ENCODE measurements at regions not wholly inside any gene's neighbourhood (a gene's known extent, or its start where the extent isn't known, plus 50 kb on each side); places are given as distances from the start of the nearest gene placed in this dataset.

DNA sequence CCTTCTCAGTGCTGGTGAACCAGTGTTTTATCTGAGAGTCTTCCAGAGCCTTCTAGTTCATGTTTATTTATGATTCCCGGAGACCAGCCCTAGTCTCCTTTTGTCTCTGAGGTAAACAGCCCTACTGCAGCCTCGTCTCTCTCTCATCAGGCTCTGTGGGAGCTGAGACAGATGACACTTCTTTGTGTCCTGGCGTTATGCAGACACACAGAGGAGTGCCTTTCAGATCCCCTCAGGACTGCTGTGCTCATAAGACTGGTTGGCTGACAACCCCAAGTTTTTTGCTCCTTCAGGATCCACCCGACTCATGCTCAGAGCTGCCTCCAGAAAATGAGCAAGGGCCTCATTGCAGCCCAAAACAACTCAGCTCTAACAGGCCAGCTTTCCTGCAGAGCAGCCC, 523.8 kb upstream of the SPHKAP start:
- TF ChIP-seq, protein P1, sequence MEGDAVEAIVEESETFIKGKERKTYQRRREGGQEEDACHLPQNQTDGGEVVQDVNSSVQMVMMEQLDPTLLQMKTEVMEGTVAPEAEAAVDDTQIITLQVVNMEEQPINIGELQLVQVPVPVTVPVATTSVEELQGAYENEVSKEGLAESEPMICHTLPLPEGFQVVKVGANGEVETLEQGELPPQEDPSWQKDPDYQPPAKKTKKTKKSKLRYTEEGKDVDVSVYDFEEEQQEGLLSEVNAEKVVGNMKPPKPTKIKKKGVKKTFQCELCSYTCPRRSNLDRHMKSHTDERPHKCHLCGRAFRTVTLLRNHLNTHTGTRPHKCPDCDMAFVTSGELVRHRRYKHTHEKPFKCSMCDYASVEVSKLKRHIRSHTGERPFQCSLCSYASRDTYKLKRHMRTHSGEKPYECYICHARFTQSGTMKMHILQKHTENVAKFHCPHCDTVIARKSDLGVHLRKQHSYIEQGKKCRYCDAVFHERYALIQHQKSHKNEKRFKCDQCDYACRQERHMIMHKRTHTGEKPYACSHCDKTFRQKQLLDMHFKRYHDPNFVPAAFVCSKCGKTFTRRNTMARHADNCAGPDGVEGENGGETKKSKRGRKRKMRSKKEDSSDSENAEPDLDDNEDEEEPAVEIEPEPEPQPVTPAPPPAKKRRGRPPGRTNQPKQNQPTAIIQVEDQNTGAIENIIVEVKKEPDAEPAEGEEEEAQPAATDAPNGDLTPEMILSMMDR (IDR thresholded peaks at IDR 0.05; ENCODE audit: low read depth, low read length) = no peak

DNA sequence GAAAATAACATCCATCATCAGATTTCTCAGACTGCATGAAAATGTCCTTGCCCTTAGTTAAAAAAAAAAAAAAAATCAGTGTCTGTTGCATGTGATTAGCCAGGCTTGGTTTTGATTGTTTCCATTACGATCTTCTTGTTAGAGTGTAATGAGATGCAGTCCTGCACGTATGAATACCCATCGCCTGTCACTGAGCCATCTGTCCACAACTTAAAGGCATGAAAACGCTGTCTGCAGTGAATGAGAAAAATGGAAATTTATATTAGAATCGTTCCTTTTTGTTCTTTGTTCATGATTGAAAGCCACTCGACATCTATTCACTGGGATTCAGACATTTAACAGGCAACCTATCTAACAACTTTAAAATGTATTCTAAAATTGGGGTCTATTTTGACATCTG, 521.7 kb upstream of the SPHKAP start:
- TF ChIP-seq, protein P1 (IDR thresholded peaks at IDR 0.05; ENCODE audit: low read depth, low read length) = no peak
- DNase-seq (ENCODE audit: extremely low read depth, low read depth) = no peak

More for the DNA sequence above, 523.8 kb upstream of the SPHKAP start:
- no peak for DNase-seq (ENCODE audit: extremely low read depth, low read depth)

DNA sequence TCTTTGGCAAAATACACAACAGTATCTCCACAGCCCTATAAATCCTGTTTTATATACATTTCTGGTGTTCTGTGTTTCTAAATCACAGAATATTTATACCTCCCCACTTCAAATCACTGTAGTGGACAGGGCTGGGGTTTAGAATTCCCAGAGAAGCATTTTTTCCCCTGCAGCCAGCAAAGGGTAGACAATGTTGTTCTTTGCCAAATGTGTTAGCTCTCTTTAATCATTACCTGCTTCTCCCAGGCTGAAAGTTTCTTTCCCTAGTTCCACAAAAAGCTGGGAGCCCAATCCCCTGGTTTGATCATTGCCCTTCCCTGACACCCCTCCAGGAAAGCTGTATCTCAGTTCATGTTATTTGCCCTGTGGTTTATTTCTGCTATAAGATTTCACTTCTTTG, 520.0 kb upstream of the SPHKAP start:
- TF ChIP-seq, protein P1 (IDR thresholded peaks at IDR 0.05; ENCODE audit: low read depth, low read length) = no peak
- DNase-seq (ENCODE audit: extremely low read depth, low read depth) = no peak

DNA sequence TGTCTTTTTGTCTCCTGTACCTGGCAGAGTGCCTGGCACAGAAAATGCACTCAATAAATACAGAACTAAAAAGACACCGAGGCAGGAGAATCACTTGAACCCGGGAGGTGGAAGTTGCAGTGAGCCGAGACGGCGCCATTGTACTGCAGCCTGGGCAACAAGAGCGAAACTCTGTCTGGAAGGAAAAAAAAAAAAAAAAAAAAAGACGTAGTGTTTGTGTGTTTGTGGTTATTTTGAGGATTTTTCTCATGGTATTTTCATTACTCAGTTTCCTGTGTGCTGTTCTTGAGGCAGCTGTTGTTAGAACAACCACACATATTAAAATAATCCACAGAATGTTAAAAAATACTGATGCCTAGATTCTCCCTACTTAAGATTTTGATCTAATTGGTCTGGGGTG, 519.2 kb upstream of the SPHKAP start:
- no peak for DNase-seq (ENCODE audit: extremely low read depth, low read depth)
- TF ChIP-seq, protein P1 (IDR thresholded peaks at IDR 0.05; ENCODE audit: low read depth, low read length) = no peak

DNA sequence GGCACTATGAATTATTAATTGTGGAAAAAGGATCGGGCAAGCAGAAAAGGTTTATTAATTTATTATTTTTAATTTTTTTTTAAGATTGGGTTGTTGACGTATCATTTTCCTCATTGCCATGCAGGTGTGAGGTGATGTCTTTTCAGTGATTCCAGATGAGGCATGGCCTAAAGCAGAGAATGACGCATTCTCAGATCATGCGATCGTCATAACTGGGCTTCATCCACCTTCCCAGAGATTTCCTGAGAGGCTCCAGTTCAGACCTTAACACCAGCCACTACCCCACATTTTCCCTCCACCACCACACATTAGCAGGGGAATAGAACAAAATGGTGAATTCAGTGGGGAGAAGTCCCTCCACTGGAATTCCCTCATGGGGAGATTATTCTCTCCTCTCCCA, 518.4 kb upstream of the SPHKAP start:
- TF ChIP-seq, protein P1 (IDR thresholded peaks at IDR 0.05; ENCODE audit: low read depth, low read length) = no peak
- no peak for DNase-seq (ENCODE audit: extremely low read depth, low read depth)

DNA sequence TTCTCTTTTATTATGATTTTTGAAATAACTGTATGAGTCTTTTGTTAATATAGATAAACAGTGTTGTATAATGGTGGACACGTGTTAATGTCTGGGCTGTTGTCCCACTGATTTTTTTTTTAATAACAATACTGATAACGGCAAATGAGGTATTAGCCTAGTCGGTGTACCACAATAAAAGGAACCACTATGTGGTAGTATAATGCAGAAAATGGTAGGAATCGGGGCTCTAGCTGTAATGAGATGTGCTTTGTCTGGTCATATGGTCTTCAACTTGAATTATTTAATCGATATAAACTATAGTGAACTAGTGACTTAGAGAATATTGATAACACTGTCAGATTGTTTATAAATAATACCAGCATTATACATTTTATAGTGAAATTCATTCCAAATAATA, 517.9 kb upstream of the SPHKAP start:
- no peak for DNase-seq (ENCODE audit: extremely low read depth, low read depth)
- TF ChIP-seq, protein P1 (IDR thresholded peaks at IDR 0.05; ENCODE audit: low read depth, low read length) = peak; percentile 31

DNA sequence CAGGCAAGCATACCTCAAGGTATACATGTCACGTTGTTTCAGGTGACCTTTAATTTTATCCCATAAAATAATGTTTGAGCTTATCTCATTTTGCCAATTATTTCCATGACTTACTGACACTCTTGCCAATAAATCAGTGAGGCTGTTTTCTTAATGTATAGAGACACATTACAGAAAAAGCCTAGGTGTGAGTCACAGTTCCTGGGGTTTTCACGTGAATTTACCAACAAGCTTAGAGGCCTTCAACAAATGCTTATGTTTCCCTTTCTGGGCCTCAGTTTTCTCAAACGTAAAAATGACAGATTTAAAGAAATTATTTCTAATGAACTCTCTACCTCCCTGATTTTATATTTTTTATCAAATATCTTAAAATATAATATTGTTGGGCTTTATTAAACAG, 517.5 kb upstream of the SPHKAP start:
- DNase-seq (ENCODE audit: extremely low read depth, low read depth) = no peak
- TF ChIP-seq, protein P1 (IDR thresholded peaks at IDR 0.05; ENCODE audit: low read depth, low read length) = no peak
